HEK293T (cell line): ENCODE measurements at regions not wholly inside any gene's neighbourhood (a gene's known extent, or its start where the extent isn't known, plus 50 kb on each side); places are given as distances from the start of the nearest gene placed in this dataset.

Experiments used
- BHLHE40 ChIP-seq: fragments of 450-650 bp; IDR thresholded peaks from 2 replicates; pipeline ENCODE4 v1.6.1; 2016; ENCODE audit warnings: mild to moderate bottlenecking, moderate library complexity, borderline replicate concordance
- HDGF ChIP-seq: fragments of 450-650 bp; IDR thresholded peaks from 2 replicates; pipeline ENCODE4 v1.6.1; 2017; ENCODE audit warnings: antibody characterized with exemption, borderline replicate concordance
- LEF1 ChIP-seq: fragments of 450-650 bp; IDR thresholded peaks from 2 replicates; pipeline ENCODE4 v1.6.1; 2017; ENCODE audit warnings: mild to moderate bottlenecking, borderline replicate concordance
- SP1 ChIP-seq: fragments of 450-650 bp; IDR thresholded peaks from 2 replicates; pipeline ENCODE4 v1.6.1; 2017
- SUZ12 ChIP-seq: fragments of 450-650 bp; IDR thresholded peaks from 2 replicates; pipeline ENCODE4 v1.6.1; 2016; ENCODE audit warnings: mild to moderate bottlenecking

DNA sequence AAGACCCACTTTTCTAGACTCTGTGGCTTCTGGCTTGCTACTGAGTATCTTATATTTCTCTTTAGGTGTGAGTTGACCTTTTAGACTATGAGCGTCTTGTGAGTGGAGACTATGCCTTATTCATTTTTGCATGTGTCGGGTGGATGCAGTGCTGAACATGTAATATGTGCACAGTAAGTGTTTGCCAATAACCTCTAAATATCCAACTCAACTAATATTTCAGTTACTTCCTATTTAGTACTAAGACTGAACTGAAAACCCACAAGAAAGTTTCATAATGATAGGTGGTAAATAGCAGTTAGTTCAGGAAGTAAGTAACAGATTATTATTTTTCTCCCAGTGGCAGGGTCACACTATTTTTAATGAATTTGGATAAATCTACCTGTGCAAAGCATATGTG lies 269.3 kb downstream of the KCNRG start:
- TF ChIP-seq LEF1: no peak
- no peak for TF ChIP-seq SP1
- no peak for TF ChIP-seq SUZ12
- TF ChIP-seq HDGF: no peak
- TF ChIP-seq BHLHE40: no peak
